ENCODE measurements at regions not wholly inside any gene's neighbourhood (a gene's known extent, or its start where the extent isn't known, plus 50 kb on each side); places are given as distances from the start of the nearest gene placed in this dataset.

- no peak for TF ChIP-seq HEYL (CRISPR knock-in tag; IDR thresholded peaks at IDR 0.05)
- no peak for TF ChIP-seq CTCF (IDR thresholded peaks at IDR 0.05)
- no peak for TF ChIP-seq POLR2A (IDR thresholded peaks at IDR 0.05; ENCODE audit: low read length)
- no peak for TF ChIP-seq HOXB13 (CRISPR knock-in tag; IDR thresholded peaks at IDR 0.05; ENCODE audit: low read depth)
- TF ChIP-seq MAX (IDR thresholded peaks at IDR 0.05): no peak
- TF ChIP-seq MYC (IDR thresholded peaks at IDR 0.05; ENCODE audit: borderline replicate concordance, low read length): no peak
- no peak for TF ChIP-seq CHD2 (IDR thresholded peaks at IDR 0.05; ENCODE audit: low read length, partially characterized antibody)
- TF ChIP-seq ESRRA (IDR thresholded peaks at IDR 0.05; ENCODE audit: borderline replicate concordance, low read length): no peak
- no peak for TF ChIP-seq HMGXB4 (CRISPR knock-in tag; IDR thresholded peaks at IDR 0.05; ENCODE audit: borderline replicate concordance)
- no peak for TF ChIP-seq TP53 (CRISPR knock-in tag; IDR thresholded peaks at IDR 0.05)
- no peak for TF ChIP-seq MAFK (IDR thresholded peaks at IDR 0.05; ENCODE audit: partially characterized antibody)
These were observed 915.9 kb downstream of the PLA2G4A start for GRCh38 chr1:187744665-187745064.

Measured in A549 (cell line).